ENCODE measurements at regions not wholly inside any gene's neighbourhood (a gene's known extent, or its start where the extent isn't known, plus 50 kb on each side); places are given as distances from the start of the nearest gene placed in this dataset.
A peak's percentile ranks its signal among the peaks of the same experiment; 100 is the strongest.

GRCh38 chr4:17206829-17207801, 304.8 kb downstream of the QDPR start:
- H3K36me3 ChIP-seq = no peaks in the 10 kb centered on the region
- no peaks in the 10 kb centered on the region for H3K4me1 ChIP-seq
- no peak overlapping the region for H3K4me3 ChIP-seq

GRCh38 chr4:17204908-17205307, 306.5 kb upstream of the LDB2 start:
- DNase-seq = no peak
- no peak overlapping the region for H3K27ac ChIP-seq
- H3K4me1 ChIP-seq = no peaks in the 10 kb centered on the region
- H3K4me3 ChIP-seq = no peak overlapping the region
- no peaks in the 10 kb centered on the region for H3K36me3 ChIP-seq
- H3K27me3 ChIP-seq = no peaks in the 10 kb centered on the region
- H3K9me3 ChIP-seq (replicated peaks) = no peaks in the 10 kb centered on the region

More at GRCh38 chr4:17206829-17207801, 304.8 kb downstream of the QDPR start:
- Histone ChIP-seq H3K9me3 (replicated peaks) (no peaks in the 10 kb centered on the region), H3K27ac (no peak overlapping the region), H3K27me3 (no peaks in the 10 kb centered on the region)
- DNase-seq = no peak

- Histone ChIP-seq H3K9me3 (replicated peaks) (no peaks in the 10 kb centered on the region), H3K27me3 (no peaks in the 10 kb centered on the region), H3K4me3 (no peak overlapping the region), H3K27ac (no peak overlapping the region), H3K36me3 (no peaks in the 10 kb centered on the region), H3K4me1 (no peaks in the 10 kb centered on the region)
- no peak for DNase-seq
These were observed 305.4 kb upstream of the LDB2 start for GRCh38 chr4:17203797-17204196.

- Histone ChIP-seq H3K36me3 (no peaks in the 10 kb centered on the region), H3K9me3 (replicated peaks) (no peaks in the 10 kb centered on the region), H3K4me1 (no peaks in the 10 kb centered on the region), H3K27me3 (0 out of 2 replicates have a peak, but pooled peaks cover 4% of the 10 kb centered on the region), H3K27ac (no peak overlapping the region), H3K4me3 (no peak overlapping the region)
- DNase-seq = no peak
These were observed 298.6 kb upstream of the LDB2 start for GRCh38 chr4:17197070-17197469.

- H3K9me3 ChIP-seq (replicated peaks) = no peaks in the 10 kb centered on the region
- no peak for DNase-seq
- 0 out of 2 replicates have a peak, but pooled peaks cover 4% of the 10 kb centered on the region for H3K27me3 ChIP-seq
- H3K4me3 ChIP-seq = no peak overlapping the region
- H3K36me3 ChIP-seq = no peaks in the 10 kb centered on the region
- no peak overlapping the region for H3K27ac ChIP-seq
- H3K4me1 ChIP-seq = no peaks in the 10 kb centered on the region
These were observed 297.2 kb upstream of the LDB2 start for GRCh38 chr4:17195461-17196275.

- no peaks in the 10 kb centered on the region for H3K4me1 ChIP-seq
- H3K36me3 ChIP-seq = no peaks in the 10 kb centered on the region
- no peak overlapping the region for H3K27ac ChIP-seq
- H3K27me3 ChIP-seq = 0 out of 2 replicates have a peak, but pooled peaks cover 4% of the 10 kb centered on the region
- DNase-seq = no peak
- no peaks in the 10 kb centered on the region; the same call in 1 of the 2 replicates for H3K9me3 ChIP-seq (replicated peaks)
- H3K4me3 ChIP-seq = no peak overlapping the region
These were observed 296.1 kb upstream of the LDB2 start for GRCh38 chr4:17194586-17194985.

GRCh38 chr4:17189759-17190158, 291.3 kb upstream of the LDB2 start:
- Histone ChIP-seq H3K36me3 (no peaks in the 10 kb centered on the region), H3K4me3 (no peak overlapping the region), H3K4me1 (peaks cover 4% of the 10 kb centered on the region; the same call in 1 of the 2 replicates), H3K9me3 (replicated peaks) (no peaks in the 10 kb centered on the region; the same call in 1 of the 2 replicates), H3K27ac (no peak overlapping the region), H3K27me3 (no peaks in the 10 kb centered on the region)
- peak in 1 of 2 experiments; percentile 18 for DNase-seq

- Histone ChIP-seq H3K27me3 (no peaks in the 10 kb centered on the region), H3K4me1 (peaks cover 4% of the 10 kb centered on the region; the same call in 1 of the 2 replicates), H3K27ac (no peak overlapping the region), H3K4me3 (no peak overlapping the region), H3K9me3 (replicated peaks) (no peaks in the 10 kb centered on the region; the same call in 1 of the 2 replicates), H3K36me3 (no peaks in the 10 kb centered on the region)
- peak in 1 of 2 experiments; percentile 38 for DNase-seq
These were observed 290.9 kb upstream of the LDB2 start for GRCh38 chr4:17189401-17189720.

- Histone ChIP-seq H3K4me3 (no peak overlapping the region), H3K36me3 (no peaks in the 10 kb centered on the region), H3K9me3 (replicated peaks) (no peaks in the 10 kb centered on the region; the same call in 1 of the 2 replicates), H3K27ac (no peak overlapping the region), H3K27me3 (no peaks in the 10 kb centered on the region), H3K4me1 (peaks cover 4% of the 10 kb centered on the region; the same call in 1 of the 2 replicates)
- no peak for DNase-seq
These were observed 290.3 kb upstream of the LDB2 start for GRCh38 chr4:17188547-17189400.

- no peaks in the 10 kb centered on the region; the same call in 1 of the 2 replicates for H3K9me3 ChIP-seq (replicated peaks)
- no peaks in the 10 kb centered on the region for H3K36me3 ChIP-seq
- H3K27ac ChIP-seq = no peak overlapping the region
- H3K4me3 ChIP-seq = no peak overlapping the region
- peaks cover 4% of the 10 kb centered on the region; the same call in 1 of the 2 replicates for H3K4me1 ChIP-seq
- no peaks in the 10 kb centered on the region for H3K27me3 ChIP-seq
- DNase-seq = no peak
These were observed 289.7 kb upstream of the LDB2 start for GRCh38 chr4:17188125-17188524.

GRCh38 chr4:17187003-17187402, 288.6 kb upstream of the LDB2 start:
- no peaks in the 10 kb centered on the region; the same call in 1 of the 2 replicates for H3K9me3 ChIP-seq (replicated peaks)
- H3K27ac ChIP-seq = no peak overlapping the region
- H3K4me3 ChIP-seq = no peak overlapping the region
- H3K27me3 ChIP-seq = no peaks in the 10 kb centered on the region
- no peaks in the 10 kb centered on the region for H3K36me3 ChIP-seq
- H3K4me1 ChIP-seq = peaks cover 4% of the 10 kb centered on the region; the same call in 1 of the 2 replicates
- DNase-seq = no peak

GRCh38 chr4:17182888-17183287, 284.4 kb upstream of the LDB2 start:
- Histone ChIP-seq H3K4me3 (no peak overlapping the region), H3K4me1 (no peaks in the 10 kb centered on the region), H3K27ac (no peak overlapping the region), H3K27me3 (no peaks in the 10 kb centered on the region), H3K36me3 (no peaks in the 10 kb centered on the region), H3K9me3 (replicated peaks) (no peaks in the 10 kb centered on the region)
- DNase-seq = no peak

GRCh38 chr4:17174751-17175150, 276.3 kb upstream of the LDB2 start:
- H3K4me1 ChIP-seq = no peaks in the 10 kb centered on the region
- no peak overlapping the region for H3K27ac ChIP-seq
- no peaks in the 10 kb centered on the region for H3K36me3 ChIP-seq

GRCh38 chr4:17173300-17173699, 274.9 kb upstream of the LDB2 start:
- Histone ChIP-seq H3K27me3 (no peaks in the 10 kb centered on the region), H3K27ac (no peak overlapping the region), H3K4me3 (no peak overlapping the region), H3K4me1 (no peaks in the 10 kb centered on the region), H3K36me3 (no peaks in the 10 kb centered on the region), H3K9me3 (replicated peaks) (no peaks in the 10 kb centered on the region)
- peak in 1 of 2 experiments; percentile 10 for DNase-seq

More at GRCh38 chr4:17174751-17175150, 276.3 kb upstream of the LDB2 start:
- Histone ChIP-seq H3K9me3 (replicated peaks) (no peaks in the 10 kb centered on the region), H3K27me3 (no peaks in the 10 kb centered on the region), H3K4me3 (no peak overlapping the region)
- no peak for DNase-seq
